ENCODE measurements at regions not wholly inside any gene's neighbourhood (a gene's known extent, or its start where the extent isn't known, plus 50 kb on each side); places are given as distances from the start of the nearest gene placed in this dataset.

DNA sequence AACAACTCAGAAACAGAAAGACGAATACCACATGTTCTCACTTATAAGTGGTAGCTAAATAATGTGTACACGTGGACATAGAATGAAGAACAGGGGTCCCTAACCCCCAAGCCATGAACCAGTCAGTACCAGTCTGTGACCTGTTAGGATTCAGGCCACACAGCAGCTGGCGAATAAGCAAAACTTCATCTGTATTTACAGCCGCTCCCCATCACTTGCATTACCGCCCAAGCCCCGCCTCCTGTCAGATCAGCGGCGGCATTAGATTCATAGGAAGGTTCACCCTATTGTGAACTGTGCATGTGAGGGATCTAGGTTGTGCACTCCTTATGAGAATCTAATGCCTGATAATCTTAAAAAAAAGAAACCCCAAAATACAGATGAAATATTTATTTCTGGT, 1128.7 kb downstream of the NLGN4X start:
- H3K27ac ChIP-seq (ENCODE audit: insufficient read depth, low read depth, low read length) = no peak overlapping the region
- BruUV-seq (replicated peaks) = no TSS peak
- H3K79me2 ChIP-seq (ENCODE audit: control insufficient read depth, insufficient read depth, low read length) = no peaks in the 10 kb centered on the region
- H3K9me1 ChIP-seq (replicated peaks; ENCODE audit: control insufficient read depth, extremely low read depth, insufficient read depth, low read length) = no peaks in the 10 kb centered on the region
- no peaks in the 10 kb centered on the region for H3K27me3 ChIP-seq (ENCODE audit: control insufficient read depth in 2 of 2, insufficient read depth in 2 of 2, low read length in 2 of 2)
- no peak overlapping the region for H3K9ac ChIP-seq (replicated peaks; ENCODE audit: extremely low read depth, insufficient read depth, low read length)
- no peaks in the 10 kb centered on the region for H4K20me1 ChIP-seq (replicated peaks; ENCODE audit: control insufficient read depth, extremely low read depth, insufficient read depth, low read length)
- H2AFZ ChIP-seq (ENCODE audit: low read depth, low read length) = no peak overlapping the region
- H3K4me2 ChIP-seq (ENCODE audit: insufficient read depth, low read length) = no peak overlapping the region
- H3K4me3 ChIP-seq (replicated peaks in 1 of 3; ENCODE audit: insufficient read depth in 1 of 3, low read depth in 1 of 3, low read length in 3 of 3) = no peak overlapping the region
- FAIRE-seq (no peak), DNase-seq (ENCODE audit: low read depth, low spot score) (no peak)
- intact Hi-C loops (cut with micrococcal nuclease) (no loop called here), dilution Hi-C loops (cut with MboI; ENCODE audit: extremely low pct_ligation_motif_present, low sequenced_read_pairs) (no loop called here)
- no peaks in the 10 kb centered on the region for H3K9me3 ChIP-seq (replicated peaks; ENCODE audit: control insufficient read depth, insufficient read depth, low read length)
- POLR2A ChIA-PET = no interaction called here
- H3K4me1 ChIP-seq (ENCODE audit: control insufficient read depth, extremely low read depth, insufficient read depth, low read length) = no peaks in the 10 kb centered on the region
- TF ChIP-seq GATA2 (IDR thresholded peaks at IDR 0.05; ENCODE audit: insufficient read depth, insufficient read length, low read depth, low read length) = no peak
- TF ChIP-seq MYC (IDR thresholded peaks at IDR 0.05; ENCODE audit: low read depth, low read length) = no peak
- TF ChIP-seq, protein P1, sequence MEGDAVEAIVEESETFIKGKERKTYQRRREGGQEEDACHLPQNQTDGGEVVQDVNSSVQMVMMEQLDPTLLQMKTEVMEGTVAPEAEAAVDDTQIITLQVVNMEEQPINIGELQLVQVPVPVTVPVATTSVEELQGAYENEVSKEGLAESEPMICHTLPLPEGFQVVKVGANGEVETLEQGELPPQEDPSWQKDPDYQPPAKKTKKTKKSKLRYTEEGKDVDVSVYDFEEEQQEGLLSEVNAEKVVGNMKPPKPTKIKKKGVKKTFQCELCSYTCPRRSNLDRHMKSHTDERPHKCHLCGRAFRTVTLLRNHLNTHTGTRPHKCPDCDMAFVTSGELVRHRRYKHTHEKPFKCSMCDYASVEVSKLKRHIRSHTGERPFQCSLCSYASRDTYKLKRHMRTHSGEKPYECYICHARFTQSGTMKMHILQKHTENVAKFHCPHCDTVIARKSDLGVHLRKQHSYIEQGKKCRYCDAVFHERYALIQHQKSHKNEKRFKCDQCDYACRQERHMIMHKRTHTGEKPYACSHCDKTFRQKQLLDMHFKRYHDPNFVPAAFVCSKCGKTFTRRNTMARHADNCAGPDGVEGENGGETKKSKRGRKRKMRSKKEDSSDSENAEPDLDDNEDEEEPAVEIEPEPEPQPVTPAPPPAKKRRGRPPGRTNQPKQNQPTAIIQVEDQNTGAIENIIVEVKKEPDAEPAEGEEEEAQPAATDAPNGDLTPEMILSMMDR (IDR thresholded peaks at IDR 0.05; ENCODE audit: extremely low read depth in 1 of 2, insufficient read depth in 1 of 2, low read depth in 1 of 2, low read length in 2 of 2) = no peak
- TF ChIP-seq POLR2A (IDR thresholded peaks at IDR 0.05; ENCODE audit: low read depth, low read length) = no peak
- no peak for TF ChIP-seq POLR2AphosphoS5 (IDR thresholded peaks at IDR 0.05; ENCODE audit: insufficient read depth, low read depth, low read length)
- TF ChIP-seq JUN (IDR thresholded peaks at IDR 0.05; ENCODE audit: borderline replicate concordance, insufficient read depth, insufficient read length, low read depth) = no peak
- no peak for TF ChIP-seq EZH2 (IDR thresholded peaks at IDR 0.05; ENCODE audit: borderline replicate concordance, low read depth, low read length, severe bottlenecking)
- TF ChIP-seq, protein P2, sequence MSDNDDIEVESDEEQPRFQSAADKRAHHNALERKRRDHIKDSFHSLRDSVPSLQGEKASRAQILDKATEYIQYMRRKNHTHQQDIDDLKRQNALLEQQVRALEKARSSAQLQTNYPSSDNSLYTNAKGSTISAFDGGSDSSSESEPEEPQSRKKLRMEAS (IDR thresholded peaks at IDR 0.05; ENCODE audit: insufficient read depth, insufficient read length) = no peak
- TF ChIP-seq FOS (IDR thresholded peaks at IDR 0.05; ENCODE audit: borderline replicate concordance, insufficient read depth, low read length) = no peak
- H3K36me3 ChIP-seq (ENCODE audit: control insufficient read depth in 2 of 2, extremely low read depth in 1 of 2, insufficient read depth in 2 of 2, low read length in 2 of 2) = no peaks in the 10 kb centered on the region
- CTCF ChIA-PET = no interaction called here
